ENCODE measurements at regions not wholly inside any gene's neighbourhood (a gene's known extent, or its start where the extent isn't known, plus 50 kb on each side); places are given as distances from the start of the nearest gene placed in this dataset.

GRCh38 chr10:125294109-125294508, 133.7 kb upstream of the CTBP2 start:
- no peaks in the 10 kb centered on the region for H3K36me3 Mint-ChIP-seq (ENCODE audit: low read depth)
- intact Hi-C loops (cut with micrococcal nuclease): no loop called here

DNA sequence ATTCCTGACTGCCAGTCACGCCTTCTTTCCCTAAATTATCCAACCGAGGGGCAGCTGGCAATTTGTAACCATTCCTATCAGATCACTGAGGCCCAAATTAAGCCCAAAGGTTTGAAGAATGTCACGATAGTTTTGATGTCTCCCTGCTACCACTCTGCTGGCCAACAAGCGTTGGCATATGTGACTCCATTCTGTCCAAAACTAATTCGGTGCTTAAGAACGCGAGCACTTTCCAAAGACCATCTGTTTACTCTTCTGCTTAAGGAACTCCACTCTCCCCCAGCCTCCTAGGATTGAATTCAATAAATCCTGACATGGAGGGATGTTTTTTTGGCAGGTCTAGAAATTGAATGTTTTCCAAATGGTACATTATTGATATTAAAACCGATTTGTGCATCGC, 131.5 kb upstream of the CTBP2 start:
- ATAC-seq (ENCODE audit: low read depth) (no peak), DNase-seq (no peak)
- ChIA-PET POLR2A (no interaction called here), CTCF (no interaction called here)
- intact Hi-C loops (cut with micrococcal nuclease): no loop called here
- Mint-ChIP-seq H3K4me1 (no peaks in the 10 kb centered on the region), H3K27ac (no peak overlapping the region), H3K36me3 (ENCODE audit: low read depth) (no peaks in the 10 kb centered on the region), H3K4me3 (no peak overlapping the region), H3K9me3 (peaks cover 6% of the 10 kb centered on the region), H3K27me3 (peaks cover 4% of the 10 kb centered on the region)
- TF ChIP-seq, protein P1, sequence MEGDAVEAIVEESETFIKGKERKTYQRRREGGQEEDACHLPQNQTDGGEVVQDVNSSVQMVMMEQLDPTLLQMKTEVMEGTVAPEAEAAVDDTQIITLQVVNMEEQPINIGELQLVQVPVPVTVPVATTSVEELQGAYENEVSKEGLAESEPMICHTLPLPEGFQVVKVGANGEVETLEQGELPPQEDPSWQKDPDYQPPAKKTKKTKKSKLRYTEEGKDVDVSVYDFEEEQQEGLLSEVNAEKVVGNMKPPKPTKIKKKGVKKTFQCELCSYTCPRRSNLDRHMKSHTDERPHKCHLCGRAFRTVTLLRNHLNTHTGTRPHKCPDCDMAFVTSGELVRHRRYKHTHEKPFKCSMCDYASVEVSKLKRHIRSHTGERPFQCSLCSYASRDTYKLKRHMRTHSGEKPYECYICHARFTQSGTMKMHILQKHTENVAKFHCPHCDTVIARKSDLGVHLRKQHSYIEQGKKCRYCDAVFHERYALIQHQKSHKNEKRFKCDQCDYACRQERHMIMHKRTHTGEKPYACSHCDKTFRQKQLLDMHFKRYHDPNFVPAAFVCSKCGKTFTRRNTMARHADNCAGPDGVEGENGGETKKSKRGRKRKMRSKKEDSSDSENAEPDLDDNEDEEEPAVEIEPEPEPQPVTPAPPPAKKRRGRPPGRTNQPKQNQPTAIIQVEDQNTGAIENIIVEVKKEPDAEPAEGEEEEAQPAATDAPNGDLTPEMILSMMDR (IDR thresholded peaks at IDR 0.05): no peak

More at GRCh38 chr10:125294109-125294508, 133.7 kb upstream of the CTBP2 start:
- DNase-seq: no peak
- Mint-ChIP-seq H3K27me3 (no peaks in the 10 kb centered on the region), H3K4me3 (no peak overlapping the region), H3K4me1 (no peaks in the 10 kb centered on the region), H3K27ac (no peak overlapping the region), H3K9me3 (no peaks in the 10 kb centered on the region)
- TF ChIP-seq, protein P1 (IDR thresholded peaks at IDR 0.05): no peak
- ATAC-seq (ENCODE audit: low read depth): no peak
- ChIA-PET CTCF (no interaction called here), POLR2A (no interaction called here)

- intact Hi-C loops (cut with micrococcal nuclease): no loop called here
- ChIA-PET POLR2A (no interaction called here), CTCF (no interaction called here)
- Mint-ChIP-seq H3K4me1 (no peaks in the 10 kb centered on the region), H3K27me3 (peaks cover 9% of the 10 kb centered on the region), H3K9me3 (peaks cover 6% of the 10 kb centered on the region), H3K4me3 (no peak overlapping the region), H3K36me3 (ENCODE audit: low read depth) (no peaks in the 10 kb centered on the region), H3K27ac (no peak overlapping the region)
- TF ChIP-seq, protein P1 (IDR thresholded peaks at IDR 0.05): no peak
- DNase-seq (no peak), ATAC-seq (ENCODE audit: low read depth) (no peak)
Measured at GRCh38 chr10:125289461-125289860, 129.1 kb upstream of the CTBP2 start.

DNA sequence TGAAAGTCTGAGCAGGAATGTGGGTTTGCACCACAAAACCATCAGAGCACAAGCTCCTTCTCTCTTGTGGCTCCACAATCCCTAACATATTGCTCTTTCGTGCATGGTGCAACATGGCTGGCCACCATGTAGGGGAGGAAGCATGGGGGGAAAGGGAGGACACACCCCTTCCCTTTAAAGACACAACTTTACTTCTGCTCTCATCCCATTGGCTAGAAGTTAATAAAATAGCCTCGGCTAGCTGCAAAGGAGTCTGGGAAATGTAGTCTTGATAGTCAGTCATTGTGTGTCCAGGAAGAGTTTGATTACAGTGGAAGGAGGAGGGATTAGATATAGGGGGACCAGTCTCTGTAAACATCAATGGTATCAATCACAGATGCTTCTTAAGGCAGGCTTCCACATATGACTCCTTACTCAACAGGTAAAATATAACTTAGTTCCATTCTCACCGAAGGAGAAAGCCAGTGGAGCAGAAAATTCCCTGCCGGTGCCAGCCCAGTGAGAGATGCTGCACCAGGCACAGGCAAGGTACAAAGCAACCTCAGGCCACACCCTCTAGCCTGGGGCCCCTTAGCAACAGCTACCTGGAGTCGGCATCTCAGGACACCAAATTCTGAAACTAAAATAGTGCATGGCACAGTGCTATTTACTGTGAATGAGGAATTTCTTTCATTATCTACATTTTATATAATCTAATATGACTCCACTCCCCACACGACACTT, 124.7 kb upstream of the CTBP2 start:
- POLR2A ChIA-PET: no interaction called here

GRCh38 chr10:125283836-125284614, 123.7 kb upstream of the CTBP2 start:
- DNase-seq (no peak), ATAC-seq (ENCODE audit: low read depth) (no peak)
- ChIA-PET POLR2A (no interaction called here), CTCF (no interaction called here)
- Mint-ChIP-seq H3K9me3 (peaks cover 6% of the 10 kb centered on the region), H3K27ac (no peak overlapping the region), H3K4me1 (no peaks in the 10 kb centered on the region), H3K4me3 (no peak overlapping the region), H3K36me3 (ENCODE audit: low read depth) (no peaks in the 10 kb centered on the region), H3K27me3 (peaks cover 24% of the 10 kb centered on the region)
- TF ChIP-seq, protein P1 (IDR thresholded peaks at IDR 0.05): no peak
- intact Hi-C loops (cut with micrococcal nuclease): no loop called here

More for the DNA sequence above, 124.7 kb upstream of the CTBP2 start:
- Mint-ChIP-seq H3K4me1 (no peaks in the 10 kb centered on the region), H3K27ac (no peak overlapping the region), H3K9me3 (peaks cover 6% of the 10 kb centered on the region), H3K27me3 (peaks cover 24% of the 10 kb centered on the region), H3K36me3 (ENCODE audit: low read depth) (no peaks in the 10 kb centered on the region), H3K4me3 (no peak overlapping the region)
- no peak for ATAC-seq (ENCODE audit: low read depth)
- TF ChIP-seq, protein P1 (IDR thresholded peaks at IDR 0.05): no peak
- intact Hi-C loops (cut with micrococcal nuclease): no loop called here
- CTCF ChIA-PET: no interaction called here
- DNase-seq: no peak
